IMR-90 (cell line): ENCODE measurements at regions not wholly inside any gene's neighbourhood (a gene's known extent, or its start where the extent isn't known, plus 50 kb on each side); places are given as distances from the start of the nearest gene placed in this dataset.

Experiments used
- ATAC-seq: fragments of 200-7000 bp; cut with Tn5 transposase; 2 replicates; pipeline ENCODE4 v1.9.1; 2020; ENCODE audit warnings: low read depth, mild to moderate bottlenecking, moderate library complexity
- BruUV-seq: library from RNA; stranded (reverse); fragments of 400-500 nt; replicated peaks from 2 replicates; lab custom pipeline; 2021; lab: Mats Ljungman, UMichigan
- CTCF ChIA-PET: fragments of 300-600 bp; formaldehyde crosslinking; extraction: SDS; loops from one replicate; lab custom pipeline; 2021; ENCODE audit warnings: antibody characterized with exemption; lab: Yijun Ruan, JAX
- POLR2A ChIA-PET: fragments of 300-600 bp; sonication (Branson Sonifier 250); formaldehyde crosslinking; loops from one replicate; lab custom pipeline; 2022; ENCODE audit warnings: antibody characterized with exemption; ENCODE audit not compliant: unreplicated experiment; lab: Charles Lee
- DNase-seq: peaks from one replicate; pipeline ENCODE4 v3.0.0; 2013
- H2AFZ ChIP-seq: replicated peaks from 2 replicates; pipeline ENCODE3; 2013; ENCODE audit warnings: low read length, mild to moderate bottlenecking; ENCODE audit not compliant: poor library complexity
- H2AK5ac ChIP-seq: 2 replicates; pipeline ENCODE4 v1.6.1; 2013; ENCODE audit warnings: low read depth, low read length, inconsistent platforms
- H2AK9ac ChIP-seq: replicated peaks from 2 replicates; pipeline ENCODE3; 2013; ENCODE audit warnings: mild to moderate bottlenecking, low read depth, low read length, moderate library complexity; ENCODE audit not compliant: poor library complexity
- H2BK120ac ChIP-seq: 2 replicates; pipeline ENCODE4 v1.6.1; 2013; ENCODE audit warnings: low read depth, low read length, inconsistent platforms
- H2BK15ac ChIP-seq: 3 replicates; pipeline ENCODE4 v1.6.1; 2013; ENCODE audit warnings: low read depth, low read length, inconsistent platforms
- H2BK20ac ChIP-seq: 2 replicates; pipeline ENCODE4 v1.6.1; 2013; ENCODE audit warnings: low read depth, mild to moderate bottlenecking, inconsistent platforms, low read length, moderate library complexity
- H2BK5ac ChIP-seq: 2 replicates; pipeline ENCODE4 v1.6.1; 2013; ENCODE audit warnings: mild to moderate bottlenecking, low read depth, low read length, inconsistent platforms; ENCODE audit not compliant: poor library complexity, severe bottlenecking
- H3K14ac ChIP-seq: replicated peaks from 2 replicates; pipeline ENCODE4 v1.6.1; 2013; ENCODE audit warnings: low read depth, low read length, inconsistent platforms
- H3K18ac ChIP-seq: 2 replicates; pipeline ENCODE4 v1.6.1; 2013; ENCODE audit warnings: low read depth, low read length, control low read depth
- H3K23ac ChIP-seq: 2 replicates; pipeline ENCODE4 v1.6.1; 2013; ENCODE audit warnings: low read depth, low read length, inconsistent platforms
- H3K27ac ChIP-seq: 2 replicates; pipeline ENCODE4 v1.5.1; 2013; ENCODE audit warnings: mild to moderate bottlenecking, control low read depth, low read length; ENCODE audit not compliant: insufficient read depth
- H3K27me3 ChIP-seq: 2 replicates; pipeline ENCODE4 v1.6.1; 2013; ENCODE audit warnings: low read length; ENCODE audit not compliant: control insufficient read depth, insufficient read depth
- H3K36me3 ChIP-seq: 2 replicates; pipeline ENCODE4 v1.6.1; 2013; ENCODE audit warnings: low read length, mixed read lengths; ENCODE audit not compliant: control insufficient read depth, insufficient read depth
- H3K4ac ChIP-seq: 2 replicates; pipeline ENCODE4 v1.6.1; 2013; ENCODE audit warnings: low read depth, low read length, inconsistent platforms
- H3K4me1 ChIP-seq: 2 replicates; pipeline ENCODE4 v1.6.1; 2013; ENCODE audit warnings: low read length, mixed read lengths; ENCODE audit not compliant: control insufficient read depth, insufficient read depth
- H3K4me2 ChIP-seq: 2 replicates; pipeline ENCODE4 v1.6.1; 2013; ENCODE audit warnings: low read depth, mild to moderate bottlenecking, control low read depth, low read length, moderate library complexity
- H3K4me3 ChIP-seq: 2 replicates; pipeline ENCODE4 v1.5.1; 2013; ENCODE audit warnings: low read depth, mild to moderate bottlenecking, control low read depth, low read length, moderate library complexity; ENCODE audit not compliant: insufficient read depth
- H3K56ac ChIP-seq: 2 replicates; pipeline ENCODE4 v1.6.1; 2013; ENCODE audit warnings: low read length, inconsistent platforms; ENCODE audit not compliant: insufficient read depth; ENCODE audit errors: extremely low read depth
- H3K79me1 ChIP-seq, 2 experiments: 2 replicates each; pipeline ENCODE4 v1.6.1; 2013; ENCODE audit warnings: low read length in 2 of 2, inconsistent platforms in 1 of 2, low read depth in 1 of 2
- H3K9ac ChIP-seq: 2 replicates; pipeline ENCODE4 v1.6.1; 2013; ENCODE audit warnings: low read depth, low read length, control low read depth
- H3K9me1 ChIP-seq: 2 replicates; pipeline ENCODE4 v1.6.1; 2013; ENCODE audit warnings: low read length, inconsistent platforms; ENCODE audit not compliant: insufficient read depth
- H3K9me3 ChIP-seq: 2 replicates; pipeline ENCODE4 v1.6.1; 2013; ENCODE audit warnings: low read length; ENCODE audit not compliant: control insufficient read depth, insufficient read depth
- H4K20me1 ChIP-seq: 2 replicates; pipeline ENCODE4 v1.6.1; 2013; ENCODE audit warnings: low read length, inconsistent platforms; ENCODE audit not compliant: insufficient read depth
- H4K5ac ChIP-seq: 2 replicates; pipeline ENCODE4 v1.6.1; 2013; ENCODE audit warnings: mild to moderate bottlenecking, low read depth, low read length, control low read depth
- H4K8ac ChIP-seq, 2 experiments: 2 replicates each; pipeline ENCODE4 v1.6.1; 2013; ENCODE audit warnings: low read depth in 2 of 2, low read length in 2 of 2, control low read depth in 1 of 2, inconsistent platforms in 1 of 2
- H4K91ac ChIP-seq: 2 replicates; pipeline ENCODE4 v1.6.1; 2013; ENCODE audit warnings: low read depth, low read length, inconsistent platforms; ENCODE audit not compliant: insufficient read depth
- BHLHE40 ChIP-seq: fragments of 150-350 bp; IDR thresholded peaks from 2 replicates; pipeline ENCODE4 v1.6.1; 2016; ENCODE audit warnings: mild to moderate bottlenecking, low read depth, low read length
- CEBPB ChIP-seq: IDR thresholded peaks from 2 replicates; pipeline ENCODE4 v1.6.1; 2012; ENCODE audit warnings: low read depth, low read length, improper control_type of control experiment
- MAFK ChIP-seq: IDR thresholded peaks from 2 replicates; pipeline ENCODE4 v1.6.1; 2012; ENCODE audit warnings: low read depth, low read length, improper control_type of control experiment
- NFE2L2 ChIP-seq: fragments of 150-350 bp; IDR thresholded peaks from 2 replicates; pipeline ENCODE4 v1.6.1; 2016; ENCODE audit warnings: low read depth, mild to moderate bottlenecking, low read length
- WGBS, 2 experiments: methylation state at CpG; one replicate each; pipeline versions ENCODE4 v1.1.5 to v1.1.7; 2013; ENCODE audit warnings: missing lambda C conversion rate in 2 of 2; ENCODE audit not compliant: insufficient read length in 1 of 2; ENCODE audit errors: extremely low coverage in 2 of 2; 5-methylcytosine and 5-hydroxymethylcytosine counted together
- dilution Hi-C: fragments of 300-500 bp; cut with HindIII; formaldehyde crosslinking; loops from one replicate; pipeline ENCODE4 v1.14.3; 2018; ENCODE audit warnings: low sequenced_read_pairs; ENCODE audit not compliant: unreplicated experiment
- in situ Hi-C: fragments of 300-500 bp; cut with MboI; formaldehyde crosslinking; loops from 3 replicates; pipeline ENCODE4 v1.14.3; 2019; ENCODE audit warnings: low sequenced_read_pairs, inconsistent platforms, mixed read lengths
- intact Hi-C: fragments of 100-400 bp; cut with micrococcal nuclease; formaldehyde crosslinking; loops from 2 replicates; pipeline ENCODE4 v1.10.0; 2022

DNA sequence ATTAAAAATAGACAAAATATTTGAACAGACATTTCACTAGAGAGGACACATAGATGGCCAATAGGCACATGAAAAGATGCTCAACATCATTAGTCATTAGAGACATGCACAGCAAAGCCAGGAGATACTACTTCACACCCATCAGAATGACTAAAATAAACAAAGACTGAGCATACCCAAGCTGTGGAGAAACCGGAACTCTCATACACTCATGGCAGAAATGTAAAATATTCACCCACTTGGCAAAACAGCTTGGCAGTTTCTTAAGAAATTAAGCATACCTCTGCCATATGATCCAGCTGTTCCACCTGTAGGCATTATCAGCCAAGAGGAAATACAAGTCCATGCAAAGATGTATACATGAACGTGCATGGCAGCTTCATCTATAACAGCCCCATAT, 213.4 kb downstream of the TSHZ3 start:
- H2BK5ac ChIP-seq = peak overlapping the region; percentile 18
- no peaks in the 10 kb centered on the region for H4K20me1 ChIP-seq
- H3K4ac ChIP-seq = no peak overlapping the region
- H3K4me1 ChIP-seq = peaks cover 18% of the 10 kb centered on the region
- no peak overlapping the region for H2AK5ac ChIP-seq
- dilution Hi-C loops = no loop called here
- no TSS peak for BruUV-seq
- H2BK20ac ChIP-seq = no peak overlapping the region
- in situ Hi-C loops = no loop called here
- no peak overlapping the region for H4K8ac ChIP-seq
- intact Hi-C loops = no loop called here
- no peak overlapping the region for H3K27ac ChIP-seq
- peak overlapping the region; percentile 9; the same call in 1 of the 2 replicates for H3K4me2 ChIP-seq
- H3K14ac ChIP-seq = no peak overlapping the region
- WGBS, 2 experiments = 0% methylated on average over 1 of the region's 2 CpGs; no CpG with 5 or more reads in 1 of the 2 experiments
- H3K9me1 ChIP-seq = peaks cover 15% of the 10 kb centered on the region
- no peak overlapping the region for H4K5ac ChIP-seq
- H3K4me3 ChIP-seq = no peak overlapping the region
- no peak overlapping the region for H3K23ac ChIP-seq
- no peak overlapping the region for H3K9ac ChIP-seq
- no peak overlapping the region for H2AFZ ChIP-seq
- ChIA-PET POLR2A (interaction anchor here (0.8 kb wide), 1 partner anchor 1270 kb away, joined by 3 read pairs; the partner anchor contains the start of gene DPY19L3), CTCF (interaction anchor here (1.0 kb wide), 1 partner anchor 191 kb away, joined by 3 read pairs; no protein-coding TSS in a partner anchor)
- DNase-seq = peak; percentile 56
- no peak overlapping the region for H4K91ac ChIP-seq
- no peak overlapping the region for H2AK9ac ChIP-seq
- no peaks in the 10 kb centered on the region for H3K36me3 ChIP-seq
- peaks cover 0 to 8% of the 10 kb centered on the region in 2 experiments; a peak in 1 of 4 replicates for H3K79me1 ChIP-seq
- no peaks in the 10 kb centered on the region for H3K9me3 ChIP-seq
- H3K56ac ChIP-seq = no peak overlapping the region
- H2BK120ac ChIP-seq = no peak overlapping the region
- H3K18ac ChIP-seq = no peak overlapping the region
- TF ChIP-seq NFE2L2 (no peak), BHLHE40 (peak; percentile 77; the same call in 1 of the 2 replicates), CEBPB (0 out of 2 replicates have a peak, but pooled peaks have one; percentile 11), MAFK (0 out of 2 replicates have a peak, but pooled peaks have one; percentile 21)
- H2BK15ac ChIP-seq = no peak overlapping the region
- H3K27me3 ChIP-seq = no peaks in the 10 kb centered on the region
- ATAC-seq = peak; percentile 55
